HG02678 (cell line): ENCODE measurements at regions not wholly inside any gene's neighbourhood (a gene's known extent, or its start where the extent isn't known, plus 50 kb on each side); places are given as distances from the start of the nearest gene placed in this dataset.
"Not testable (repeated sequence)": the region's sequence is repeated elsewhere in the genome, so short reads cannot be mapped to it uniquely, and the experiment has no call there.

Source experiments
- ATAC-seq: cut with Tn5 transposase; IDR thresholded peaks from one replicate; pipeline ENCODE4 v1.9.1; 2021; ENCODE audit warnings: mild to moderate bottlenecking, moderate library complexity; ENCODE audit not compliant: unreplicated experiment

GRCh38 chr5:4013106-4013898 is 417.7 kb downstream of the IRX1 start:
- ATAC-seq: no peak

- ATAC-seq: no peak
Measured at GRCh38 chr5:4015709-4016108, 420.1 kb downstream of the IRX1 start.

DNA sequence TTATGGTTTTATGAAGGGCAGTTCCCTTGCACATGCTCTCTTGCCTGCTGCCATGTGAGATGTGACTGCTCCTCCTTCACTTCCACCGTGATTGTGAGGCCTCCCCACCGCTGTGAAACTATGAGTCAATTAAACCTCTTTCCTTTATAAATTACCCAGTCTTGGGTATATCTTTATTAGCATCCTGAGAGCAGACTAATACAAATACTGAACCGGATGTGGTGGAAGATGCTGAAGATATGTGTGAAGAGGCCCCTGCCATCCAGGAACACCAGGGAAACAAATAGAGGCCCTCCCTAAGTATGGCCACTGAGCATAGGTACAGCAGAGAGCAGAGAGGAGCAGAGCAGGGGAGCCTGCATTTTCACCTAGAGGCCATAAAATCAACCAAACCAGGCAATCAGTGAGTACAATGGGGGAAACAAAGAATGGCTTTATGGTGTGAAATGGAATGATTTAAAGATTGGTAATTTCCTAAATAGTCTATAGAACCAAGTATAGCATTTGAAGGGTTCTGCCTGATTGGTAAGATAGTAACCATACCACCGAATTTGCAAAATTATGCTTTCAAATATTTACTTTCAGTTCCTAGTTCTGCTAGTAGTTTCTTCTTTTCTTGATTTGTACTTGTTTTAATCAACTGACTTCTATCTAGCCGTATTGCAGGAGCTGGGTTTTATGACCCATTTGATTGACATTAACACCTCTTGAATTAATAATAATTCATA is 421.6 kb downstream of the IRX1 start:
- no peak for ATAC-seq

DNA sequence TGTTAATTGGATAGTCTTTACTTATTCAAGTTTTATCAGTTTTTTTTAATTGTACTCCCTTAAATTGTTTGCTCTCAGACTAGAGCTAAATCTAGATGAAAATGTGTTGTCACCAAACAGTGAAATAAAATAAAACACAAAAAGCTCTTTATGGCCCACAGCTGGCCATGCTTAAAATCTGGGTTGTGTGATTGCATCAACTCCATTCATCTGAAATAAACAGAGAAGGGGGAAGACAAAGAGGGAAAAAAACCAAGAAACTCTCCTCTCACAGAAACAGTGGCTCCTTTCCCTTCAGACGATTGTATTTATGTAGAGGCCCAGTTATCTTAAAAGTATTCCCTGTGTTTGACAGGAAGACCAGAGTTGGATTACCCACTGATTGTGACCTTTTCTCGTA is 422.4 kb downstream of the IRX1 start:
- ATAC-seq: no peak

DNA sequence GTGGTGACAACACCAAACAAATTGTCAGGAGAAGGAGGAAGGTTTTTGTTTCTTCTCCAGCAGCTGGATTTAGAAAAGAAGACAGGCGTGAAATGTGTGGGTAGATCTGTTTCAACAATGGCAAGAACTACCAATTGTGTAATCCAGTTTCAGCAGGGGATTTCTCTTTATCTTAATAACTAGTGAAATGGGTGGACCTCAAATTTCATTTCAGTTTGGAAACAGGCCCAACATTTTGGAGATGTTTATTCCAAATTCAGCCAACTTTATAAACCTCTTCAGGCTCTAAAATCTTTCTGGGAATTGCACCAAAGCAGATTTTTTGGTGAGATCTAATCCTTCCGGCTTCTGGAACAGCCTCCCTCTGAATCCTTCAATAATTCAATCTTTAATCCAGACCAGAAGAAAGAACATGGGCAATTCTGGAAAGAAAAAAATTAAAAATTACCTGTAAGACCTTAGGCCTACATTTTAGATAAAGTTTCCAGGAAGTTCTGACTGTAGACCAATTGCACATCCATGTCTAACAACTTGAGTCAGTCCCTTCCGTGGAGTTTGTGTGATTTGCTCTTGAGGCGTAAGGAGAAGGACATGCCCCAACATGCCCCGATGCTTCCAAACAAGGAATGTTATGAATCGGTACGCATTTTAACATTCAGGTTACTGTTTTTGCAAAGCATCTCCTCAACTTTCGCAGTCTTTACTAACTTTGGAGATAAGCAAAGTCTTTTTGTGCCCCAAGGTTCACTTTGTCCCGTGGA is 423.6 kb downstream of the IRX1 start:
- ATAC-seq: no peak

DNA sequence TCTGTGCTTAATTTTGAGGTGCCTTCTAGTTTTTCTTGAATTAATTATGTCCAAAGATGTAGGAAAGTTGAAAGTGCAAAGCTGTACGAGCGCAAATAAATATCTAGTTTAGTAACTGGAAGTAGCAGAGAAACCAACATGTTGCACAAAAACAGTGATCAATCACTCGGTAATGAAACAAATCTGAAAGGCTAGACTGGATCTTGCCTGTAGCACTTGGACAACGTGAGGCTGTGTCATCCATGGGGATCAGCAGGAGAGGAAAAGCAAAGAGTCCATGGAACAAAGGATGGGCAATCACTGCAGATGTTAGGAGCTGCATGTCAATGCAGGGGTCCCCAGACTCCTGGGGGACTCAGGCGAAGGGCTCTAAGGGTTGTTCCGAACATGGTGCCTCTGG is 424.2 kb downstream of the IRX1 start:
- ATAC-seq: no peak

GRCh38 chr5:4020400-4020799 is 424.8 kb downstream of the IRX1 start:
- ATAC-seq: no peak

DNA sequence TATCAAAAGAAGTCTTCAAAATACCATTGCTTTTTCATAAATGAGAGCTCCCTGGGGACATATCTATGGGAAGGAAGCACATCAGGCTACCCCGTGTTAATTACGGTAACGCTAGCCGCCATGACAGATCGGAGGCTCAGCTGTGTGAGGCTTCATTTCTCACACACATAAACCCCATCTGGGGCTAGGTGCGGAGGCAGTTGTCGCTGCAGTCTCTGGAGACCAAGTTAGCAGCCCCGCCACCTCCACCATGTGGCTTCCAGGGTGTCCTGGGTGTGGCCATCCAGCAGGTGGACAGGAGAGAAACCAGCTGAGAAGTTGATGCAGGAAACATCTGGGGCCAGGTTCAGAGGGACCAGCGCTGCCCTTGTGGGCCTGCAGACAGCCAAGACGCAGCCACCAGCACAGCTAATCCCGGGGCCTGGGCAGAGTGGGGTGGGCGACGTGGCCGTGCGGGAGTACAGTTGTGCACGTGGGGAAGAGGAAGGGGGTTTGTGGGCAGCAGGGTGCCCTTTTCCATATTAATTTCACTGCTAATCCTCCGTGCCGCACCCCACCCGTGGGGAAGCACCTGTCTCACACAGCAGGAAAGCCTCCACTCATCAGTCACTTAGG is 426.5 kb downstream of the IRX1 start:
- ATAC-seq: no peak

DNA sequence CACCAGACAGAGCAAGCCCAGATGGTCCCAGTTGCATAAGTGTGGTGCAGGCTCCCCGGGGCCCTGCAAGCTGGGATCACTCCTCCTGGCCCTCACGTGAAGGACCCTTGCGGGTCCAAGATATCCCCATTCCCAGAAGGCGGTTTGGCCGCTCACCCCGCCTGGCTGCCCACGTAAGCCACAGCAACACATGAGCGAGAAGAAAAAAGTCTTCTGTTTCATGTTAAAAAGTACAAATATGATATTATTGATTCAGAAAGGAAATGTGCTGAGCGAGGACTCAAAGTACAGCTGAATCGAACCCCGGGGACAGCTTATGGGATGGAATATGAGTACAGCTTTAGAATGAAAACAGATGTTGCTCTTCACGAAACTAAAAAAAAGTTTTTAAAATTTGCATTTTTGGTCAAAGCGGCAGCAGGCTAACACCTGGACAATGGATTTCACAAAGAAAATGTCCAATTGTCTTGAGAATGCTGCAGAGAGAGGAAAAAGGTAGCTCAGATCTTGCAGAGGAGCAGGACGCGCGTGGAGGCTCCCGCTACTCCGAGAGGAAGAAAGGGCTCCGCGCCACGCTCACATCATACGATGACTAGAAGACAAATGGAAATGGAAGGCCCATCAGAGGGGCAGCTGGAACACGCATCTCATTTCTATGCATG is 427.6 kb downstream of the IRX1 start:
- ATAC-seq: no peak

DNA sequence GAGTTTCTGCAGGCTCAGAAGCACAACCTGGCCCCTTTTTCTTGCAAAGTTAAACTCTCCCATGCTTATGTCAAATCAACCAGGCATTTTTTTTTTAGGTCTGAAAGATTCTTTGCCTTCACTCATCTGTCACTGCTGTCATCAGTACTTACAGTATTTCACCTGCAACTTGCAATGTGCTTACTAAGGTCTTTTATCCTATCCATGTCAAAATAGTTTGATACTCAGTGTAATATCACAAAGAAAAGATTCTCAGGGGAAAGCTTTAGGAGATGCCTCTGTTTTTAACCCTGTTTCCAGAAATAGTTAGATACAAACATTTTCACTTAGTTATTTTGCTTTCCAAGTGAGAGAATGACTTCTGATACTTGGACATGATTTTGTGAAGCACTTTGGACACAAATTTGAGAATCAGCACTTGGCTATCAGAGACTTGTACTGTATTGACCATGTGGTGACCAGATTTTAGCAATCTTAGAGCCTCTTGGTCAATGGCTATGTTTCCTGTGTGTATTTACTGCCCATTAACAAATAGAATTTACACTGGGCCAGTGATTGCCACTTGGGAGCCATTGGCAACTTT is 428.2 kb downstream of the IRX1 start:
- no peak for ATAC-seq

GRCh38 chr5:4027088-4027734 is 431.6 kb downstream of the IRX1 start:
- ATAC-seq: no peak

GRCh38 chr5:4028384-4028783 is 432.8 kb downstream of the IRX1 start:
- ATAC-seq: no peak

- ATAC-seq: not testable (repeated sequence)
Measured at GRCh38 chr5:4033546-4033945, 437.9 kb downstream of the IRX1 start.

GRCh38 chr5:4036861-4037260 is 441.2 kb downstream of the IRX1 start:
- no peak for ATAC-seq

DNA sequence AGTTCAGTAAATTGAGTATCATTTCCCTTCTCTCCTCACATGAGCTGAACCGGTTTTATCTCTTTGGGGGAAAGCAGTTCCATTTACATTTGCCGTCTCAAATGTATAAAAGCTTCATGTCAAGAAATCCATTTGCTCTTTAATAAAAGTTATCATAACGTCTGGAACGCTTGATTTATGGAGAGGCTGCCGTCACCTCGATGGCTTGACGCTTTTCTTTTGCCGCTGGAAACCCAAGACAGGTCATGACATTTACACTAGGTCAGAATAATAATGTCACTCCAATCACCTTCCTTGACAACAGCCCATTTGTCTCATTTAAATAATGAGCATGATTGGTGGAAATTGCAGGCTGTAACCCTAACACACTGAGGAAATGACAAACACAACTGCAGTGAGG is 443.4 kb downstream of the IRX1 start:
- ATAC-seq: no peak

DNA sequence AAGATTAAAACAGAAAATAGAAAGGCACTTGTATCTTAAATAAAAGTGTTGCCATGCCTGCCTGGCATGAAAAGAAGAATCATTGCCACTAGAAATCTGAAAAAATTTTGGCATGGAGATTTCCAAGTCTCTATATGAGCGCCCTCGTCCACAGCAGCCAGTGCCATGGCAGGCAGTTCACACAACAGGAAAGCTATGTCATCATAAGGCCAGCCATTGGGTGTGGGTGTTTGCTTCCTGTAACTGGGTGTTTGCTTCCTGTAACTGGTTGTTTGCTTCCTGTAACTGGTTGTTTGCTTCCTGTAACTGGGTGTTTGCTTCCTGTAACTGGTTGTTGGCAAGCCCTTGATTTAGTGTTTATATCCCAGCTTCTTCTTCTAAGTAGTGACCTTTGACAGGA is 446.7 kb downstream of the IRX1 start:
- no peak for ATAC-seq

GRCh38 chr5:4043135-4043534 is 447.5 kb downstream of the IRX1 start:
- ATAC-seq: no peak

- no peak for ATAC-seq
Measured at GRCh38 chr5:4044881-4045280, 449.2 kb downstream of the IRX1 start.

- ATAC-seq: no peak
Measured at GRCh38 chr5:4048398-4048797, 452.8 kb downstream of the IRX1 start.

- ATAC-seq: no peak
Measured at GRCh38 chr5:4050203-4050602, 454.6 kb downstream of the IRX1 start.
